DMS 273 treated with DMSO at 0.1 percent for 48 hours (cell line): ENCODE measurements at regions not wholly inside any gene's neighbourhood (a gene's known extent, or its start where the extent isn't known, plus 50 kb on each side); places are given as distances from the start of the nearest gene placed in this dataset.

Source experiments
- DNase-seq: peaks from one replicate; lab custom pipeline; 2025; lab: John Stamatoyannopoulos, UW

DNA sequence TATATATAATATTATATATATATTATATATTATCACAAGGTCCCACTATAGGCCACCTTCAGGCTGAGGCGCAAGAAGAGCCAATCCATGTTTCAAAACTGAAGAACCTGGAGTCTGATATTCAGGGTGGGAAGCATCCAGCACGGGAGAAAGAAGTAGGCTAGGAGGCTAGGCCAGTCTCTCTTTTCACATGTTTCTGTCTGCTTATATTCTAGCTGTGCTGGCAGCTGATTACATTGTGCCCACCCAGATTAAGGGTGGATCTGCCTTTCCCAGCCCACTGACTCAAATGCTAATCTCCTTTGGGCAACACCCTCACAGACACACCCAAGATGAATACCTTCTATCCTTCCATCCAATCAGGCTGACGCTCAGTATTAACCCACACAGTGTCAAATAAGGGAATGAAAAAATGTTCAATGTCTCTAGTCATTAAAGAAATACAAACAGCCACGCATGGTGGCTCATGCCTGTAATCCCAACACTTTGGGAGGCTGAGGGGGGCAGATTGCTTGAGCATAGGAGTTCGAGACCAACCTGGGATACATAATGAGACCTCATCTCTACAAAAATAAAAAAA, 135.4 kb upstream of the PCBD1 start:
- DNase-seq: no peak

DNA sequence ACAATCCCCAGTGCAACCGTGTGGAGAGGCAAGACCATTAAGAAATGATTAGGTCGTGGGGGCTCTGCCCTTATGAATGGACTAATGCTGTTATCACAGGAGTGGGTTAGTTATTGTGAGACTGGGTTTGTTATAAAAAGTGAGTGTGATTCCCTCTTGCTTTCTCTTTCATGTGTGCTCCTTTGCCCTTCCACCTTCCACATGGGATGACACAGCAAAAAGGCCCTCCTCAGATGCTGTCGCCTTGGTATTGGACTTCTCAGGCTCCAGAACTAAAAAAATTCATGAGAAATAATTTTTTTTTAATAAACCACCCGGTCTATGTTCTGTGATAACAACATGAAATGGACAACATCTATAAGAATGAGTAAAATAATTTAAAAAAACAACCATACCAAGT, 136.1 kb upstream of the PCBD1 start:
- DNase-seq: no peak

DNA sequence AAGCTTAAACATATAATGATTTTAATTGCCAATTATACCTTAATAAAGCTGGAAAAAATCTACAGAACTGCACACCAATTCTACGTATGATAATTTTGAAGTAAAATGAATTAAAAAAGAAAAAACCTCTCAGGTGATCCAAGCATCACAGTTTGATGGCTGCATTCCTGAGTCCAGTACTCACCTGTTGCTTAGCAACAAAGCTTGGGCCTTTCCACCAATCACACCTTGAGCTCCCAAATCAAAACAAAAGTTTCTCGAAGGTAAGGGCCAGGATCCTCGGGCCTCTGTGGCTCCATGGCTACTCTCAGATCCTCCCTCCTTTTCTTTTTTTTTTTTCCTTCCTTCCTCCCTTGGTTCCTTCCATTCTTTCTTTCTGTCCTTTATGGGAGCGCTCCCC, 137.2 kb upstream of the PCBD1 start:
- no peak for DNase-seq

DNA sequence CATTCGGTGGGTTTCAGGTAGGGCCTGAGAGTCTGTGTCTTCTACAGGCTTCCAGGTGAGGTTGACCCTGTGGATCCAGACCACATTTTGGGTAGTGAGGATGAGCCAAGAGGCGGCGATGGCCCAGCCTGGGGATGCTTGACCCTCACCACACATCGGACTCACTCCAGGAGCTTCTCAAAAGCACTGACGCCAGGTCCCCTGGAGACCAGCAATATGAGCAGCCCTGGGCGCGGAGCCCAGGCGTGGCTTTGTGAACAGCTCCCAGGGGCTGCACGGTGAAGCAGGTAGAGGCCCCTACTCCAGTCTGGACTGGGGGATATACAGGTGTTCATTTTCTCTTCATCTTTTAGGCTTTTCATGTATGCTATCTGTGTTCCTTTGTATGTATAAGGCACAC, 139.7 kb upstream of the PCBD1 start:
- no peak for DNase-seq

DNA sequence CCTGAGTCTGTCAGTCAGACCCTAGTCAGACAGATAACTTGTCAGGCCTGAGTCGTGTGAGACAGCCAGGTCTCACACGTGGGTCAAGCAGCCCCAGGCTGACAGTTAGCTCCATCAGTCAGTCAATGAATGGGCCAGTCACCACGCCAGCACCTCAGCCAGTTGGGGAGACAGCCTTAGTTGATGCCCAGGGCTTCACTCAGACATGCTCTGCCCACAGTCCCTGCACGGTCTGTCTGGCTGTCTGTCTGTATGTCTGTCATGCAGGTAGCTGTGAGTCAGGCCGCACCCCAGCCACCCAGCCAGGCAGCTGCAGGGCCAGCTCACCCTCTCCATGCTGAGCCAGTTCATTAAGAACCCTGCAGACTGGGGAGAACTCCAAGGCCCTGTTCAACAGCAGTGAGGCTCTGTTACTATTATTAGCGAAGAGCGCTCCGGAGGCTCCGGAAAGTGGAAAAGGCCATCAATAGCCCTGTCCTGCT, 141.1 kb upstream of the PCBD1 start:
- DNase-seq: no peak

DNA sequence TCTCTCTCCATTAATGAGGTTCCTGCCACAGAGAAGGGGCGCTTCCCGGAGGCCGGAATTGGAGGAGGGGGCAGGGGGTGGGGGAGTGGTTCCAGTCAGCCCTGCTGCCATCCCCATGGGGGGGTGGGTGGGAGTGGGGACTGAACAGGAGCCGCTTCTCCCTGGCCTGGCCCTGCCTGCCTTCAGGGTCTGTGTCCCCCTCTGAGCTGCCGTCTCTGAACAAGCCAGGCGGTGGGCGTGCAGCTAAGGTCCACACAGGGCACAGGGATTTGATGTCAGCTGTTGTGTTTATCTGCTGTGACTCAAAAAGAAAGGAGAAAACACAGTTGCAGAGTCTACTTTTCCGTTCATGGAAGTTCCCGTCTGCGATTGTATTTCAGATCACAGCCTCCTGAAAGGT, 141.5 kb upstream of the PCBD1 start:
- DNase-seq: no peak

DNA sequence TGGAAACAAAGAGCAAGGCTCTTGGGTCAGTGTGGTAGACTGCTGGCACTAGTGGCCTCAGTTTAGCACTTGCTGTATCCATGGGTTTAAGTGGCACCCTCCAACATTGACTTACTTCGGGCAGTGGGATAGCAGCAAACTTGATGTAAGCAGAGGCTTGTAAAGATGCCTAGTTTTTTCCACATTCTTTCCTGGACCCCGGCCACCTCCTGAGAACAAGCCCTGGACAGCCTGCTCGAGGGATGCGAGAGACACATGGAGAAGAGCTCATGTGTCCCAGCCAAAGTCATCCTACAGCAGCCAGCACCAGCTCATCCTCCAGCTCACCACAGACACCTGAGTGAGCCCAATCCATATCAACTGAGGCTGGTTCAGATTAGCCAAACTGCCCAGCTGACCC, 142.7 kb upstream of the PCBD1 start:
- DNase-seq: no peak

DNA sequence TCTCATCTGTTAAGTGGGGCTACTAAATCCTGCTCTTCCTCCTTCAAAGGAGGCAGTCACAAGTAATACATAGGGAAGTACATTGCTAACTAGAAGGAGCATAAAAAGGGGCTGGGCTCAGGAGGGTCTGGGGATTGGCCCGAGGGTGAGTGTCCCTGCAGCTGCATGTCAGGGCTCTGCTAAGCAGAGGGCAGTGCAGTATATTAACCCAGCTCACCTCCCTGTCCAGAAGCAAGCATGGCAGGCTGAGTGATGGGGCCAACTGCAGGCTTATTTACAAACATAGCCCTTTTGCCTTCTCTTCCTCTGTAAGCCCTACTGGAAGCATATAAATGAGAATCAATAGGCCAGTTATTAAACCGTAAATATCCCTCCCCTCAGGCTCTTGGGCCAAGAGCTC, 143.2 kb upstream of the PCBD1 start:
- DNase-seq: no peak

DNA sequence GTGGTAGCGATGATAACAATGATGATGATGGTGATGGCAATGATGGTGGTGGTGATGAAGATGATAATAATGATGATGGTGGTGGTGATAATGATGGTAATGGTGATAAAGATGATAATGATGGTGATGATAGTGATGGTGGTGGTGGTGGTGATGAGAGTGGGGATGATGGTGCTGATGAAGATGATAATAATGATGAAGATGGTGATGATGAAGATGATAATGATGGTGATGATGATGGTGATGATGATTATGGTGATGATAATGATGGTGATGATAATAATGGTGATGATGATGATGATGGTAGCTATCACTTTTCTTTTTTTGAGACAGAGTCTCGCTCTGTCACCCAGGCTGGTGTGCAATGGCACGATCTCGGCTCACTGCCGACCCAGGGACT, 144.5 kb upstream of the PCBD1 start:
- no peak for DNase-seq

DNA sequence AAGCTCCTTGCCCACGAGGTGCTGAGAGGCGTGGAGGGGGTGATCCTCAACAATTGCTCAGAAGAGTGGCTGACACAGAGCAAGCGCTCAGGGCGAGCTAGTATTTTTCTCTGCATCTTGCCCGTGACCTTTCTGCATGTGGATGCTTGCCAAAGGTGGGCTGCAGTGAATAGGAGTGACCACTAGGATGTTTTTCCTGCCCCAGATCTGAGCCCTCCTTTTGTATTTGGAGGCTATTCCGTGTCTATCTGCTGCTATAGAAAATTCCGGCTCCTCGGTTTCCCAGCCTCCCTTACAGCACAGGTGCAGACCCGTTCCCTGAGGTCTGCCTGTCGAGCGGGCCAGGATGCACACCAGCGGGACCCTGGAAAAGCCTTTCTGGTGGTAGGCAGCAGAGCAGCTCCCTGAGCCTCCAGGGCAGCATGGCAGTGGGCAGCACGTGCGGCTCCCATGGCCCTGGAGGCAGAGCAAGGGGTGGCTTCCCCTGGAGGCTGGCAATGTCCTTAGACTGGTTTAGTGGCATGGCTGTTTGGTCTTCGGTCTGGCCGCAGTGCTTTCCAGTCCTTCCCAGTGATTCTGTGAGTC, 145.1 kb upstream of the PCBD1 start:
- DNase-seq: no peak

DNA sequence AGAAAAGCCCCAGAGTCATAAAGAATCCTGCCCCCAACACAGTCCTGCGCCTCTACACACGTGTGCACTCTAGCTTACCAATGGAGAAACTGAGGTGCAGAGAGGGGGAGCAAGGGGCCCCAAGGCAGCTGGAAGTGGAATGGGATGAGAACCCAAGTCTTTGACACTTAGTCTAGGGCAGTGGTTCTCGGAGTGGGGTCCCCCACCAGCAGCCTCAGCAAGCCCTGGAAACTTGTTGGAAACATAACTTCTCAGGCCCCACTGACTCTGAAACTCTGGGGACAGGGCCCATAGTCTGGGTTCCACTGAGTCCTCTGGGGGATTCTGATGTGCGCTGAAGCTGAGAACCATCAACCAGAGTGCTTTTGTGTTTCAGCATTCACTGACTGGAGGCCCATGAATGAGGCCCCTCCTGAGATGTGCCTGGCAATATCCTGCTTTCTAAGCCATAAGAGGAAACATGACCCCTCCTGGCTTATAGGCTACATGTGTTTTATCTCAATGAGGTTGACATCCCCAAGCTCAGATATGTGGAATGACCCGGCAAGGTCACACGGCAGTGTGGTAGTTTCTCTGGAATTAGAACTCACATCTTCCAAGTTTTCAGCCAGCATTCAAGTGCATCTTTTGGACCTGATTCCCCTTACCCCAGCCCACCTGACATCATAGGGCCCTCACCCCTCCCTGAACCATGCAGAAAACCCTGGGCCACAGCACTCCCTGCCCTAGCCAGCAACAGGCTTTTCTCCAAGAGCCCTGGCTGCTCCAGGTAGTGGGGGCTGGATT, 147.3 kb upstream of the PCBD1 start:
- no peak for DNase-seq

DNA sequence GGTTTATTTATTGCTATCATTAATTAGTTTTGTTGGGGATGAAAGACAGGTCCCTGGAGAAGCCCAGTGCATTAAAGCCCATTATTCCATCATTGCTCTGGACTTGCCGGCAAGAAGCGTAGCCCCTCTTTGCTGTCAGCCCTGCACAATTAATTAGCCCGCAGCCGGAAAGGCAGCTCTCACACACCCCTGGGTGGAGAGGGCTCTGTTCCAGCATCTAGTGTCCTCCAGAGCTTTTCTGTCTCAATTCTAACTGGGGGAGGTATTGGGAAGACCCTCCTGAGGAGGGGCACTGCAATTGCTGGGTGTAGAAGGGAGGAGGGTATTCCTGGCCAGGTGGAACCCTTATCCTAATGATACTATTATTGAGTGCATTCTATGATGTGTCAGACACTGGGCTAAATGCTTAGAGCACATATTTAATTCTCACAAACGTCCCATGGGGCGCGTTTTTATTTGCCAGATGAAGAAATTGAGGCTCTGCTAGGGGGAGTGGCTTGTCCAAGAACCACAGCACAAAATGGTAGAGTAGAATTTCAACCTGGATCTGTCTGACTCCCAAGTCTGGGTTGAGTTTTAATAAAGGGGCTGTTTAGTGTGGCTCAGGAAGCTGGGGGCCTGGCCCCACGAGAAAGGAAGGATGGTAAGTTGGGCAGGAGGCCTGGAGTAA, 148.1 kb upstream of the PCBD1 start:
- no peak for DNase-seq

DNA sequence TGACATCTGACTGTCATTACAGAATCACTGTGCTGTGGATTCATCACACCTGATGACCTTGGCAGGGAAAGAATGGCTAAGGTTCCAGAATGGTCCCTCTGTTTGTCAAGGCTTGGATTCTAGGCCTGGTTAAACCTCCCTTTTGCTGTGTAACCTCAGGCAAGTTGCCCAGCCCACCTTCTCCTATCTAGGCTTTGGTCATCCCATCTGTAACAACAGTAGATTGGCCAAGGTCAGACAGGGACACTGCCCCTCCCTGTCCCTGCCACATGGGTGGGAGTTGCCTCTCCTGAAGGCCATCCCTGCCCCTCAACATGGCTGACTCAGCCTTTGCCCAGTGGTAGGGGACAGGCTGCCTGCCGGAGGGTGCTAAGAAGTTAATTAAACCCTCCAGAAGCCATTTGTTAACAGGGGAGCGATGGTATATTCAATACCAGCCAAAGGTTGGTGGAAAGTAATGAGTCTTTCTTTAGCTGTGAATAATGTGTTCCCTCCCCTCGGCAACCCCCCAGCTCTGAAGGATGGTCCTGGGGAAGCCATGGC, 149.8 kb upstream of the PCBD1 start:
- no peak for DNase-seq

DNA sequence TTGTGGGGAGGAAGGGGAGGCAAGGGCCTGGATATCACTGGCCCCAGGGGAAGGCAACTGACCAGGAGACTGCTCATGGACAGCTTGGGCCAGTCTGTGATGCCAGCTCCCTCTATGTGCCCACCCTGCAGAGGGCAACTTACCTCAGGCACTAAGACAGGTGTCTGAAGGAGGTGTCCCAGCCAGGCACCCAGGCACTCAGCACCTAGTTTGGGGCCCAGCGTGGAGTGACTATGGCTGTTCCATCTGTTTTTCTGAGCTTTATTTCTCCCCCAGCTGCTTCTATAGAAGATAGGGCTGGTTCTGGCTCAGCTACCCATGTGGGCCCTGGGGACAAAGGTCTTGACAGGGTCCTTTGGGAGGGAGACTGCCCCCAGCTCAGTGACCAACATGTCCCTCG, 150.6 kb upstream of the PCBD1 start:
- DNase-seq: no peak

DNA sequence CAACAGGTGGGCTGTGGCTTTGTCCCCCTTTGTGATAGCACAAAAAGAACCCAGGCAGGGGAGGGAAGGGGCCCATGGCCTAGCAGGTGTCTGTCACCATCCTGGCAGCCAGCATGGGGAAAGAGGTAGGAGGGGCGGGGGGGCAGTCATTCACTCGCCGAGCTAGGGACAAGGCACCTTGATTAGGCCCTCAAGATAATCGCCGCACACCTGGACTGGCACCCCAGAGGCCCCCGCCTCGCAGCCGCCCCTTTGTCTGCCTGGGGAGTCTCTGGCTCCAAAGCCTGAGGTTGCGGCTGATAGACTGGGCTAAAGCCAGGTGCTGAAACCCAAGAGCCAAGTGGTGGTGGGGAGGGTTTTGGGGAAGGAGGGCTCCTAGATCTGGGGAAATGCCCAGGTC, 151.2 kb upstream of the PCBD1 start:
- DNase-seq: no peak

DNA sequence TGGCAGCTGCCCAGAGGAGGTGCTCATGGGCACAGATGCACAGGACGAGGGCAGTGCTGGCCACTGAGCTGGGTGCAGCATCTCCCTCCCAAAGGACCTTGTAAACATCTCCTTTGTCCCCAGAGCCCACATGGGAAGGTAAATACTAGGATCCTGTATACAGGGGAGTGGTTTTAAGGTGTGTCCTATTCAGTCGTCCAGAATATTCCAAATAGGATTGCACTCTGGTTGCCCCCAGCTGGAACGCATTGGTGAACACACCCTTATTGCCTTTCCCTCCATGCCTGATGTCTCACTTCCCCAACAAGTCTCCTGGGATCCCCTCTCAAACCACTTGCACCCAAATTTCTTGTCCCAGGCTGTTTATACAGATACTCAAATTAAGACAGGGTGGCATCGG, 152.0 kb upstream of the PCBD1 start:
- DNase-seq: no peak

DNA sequence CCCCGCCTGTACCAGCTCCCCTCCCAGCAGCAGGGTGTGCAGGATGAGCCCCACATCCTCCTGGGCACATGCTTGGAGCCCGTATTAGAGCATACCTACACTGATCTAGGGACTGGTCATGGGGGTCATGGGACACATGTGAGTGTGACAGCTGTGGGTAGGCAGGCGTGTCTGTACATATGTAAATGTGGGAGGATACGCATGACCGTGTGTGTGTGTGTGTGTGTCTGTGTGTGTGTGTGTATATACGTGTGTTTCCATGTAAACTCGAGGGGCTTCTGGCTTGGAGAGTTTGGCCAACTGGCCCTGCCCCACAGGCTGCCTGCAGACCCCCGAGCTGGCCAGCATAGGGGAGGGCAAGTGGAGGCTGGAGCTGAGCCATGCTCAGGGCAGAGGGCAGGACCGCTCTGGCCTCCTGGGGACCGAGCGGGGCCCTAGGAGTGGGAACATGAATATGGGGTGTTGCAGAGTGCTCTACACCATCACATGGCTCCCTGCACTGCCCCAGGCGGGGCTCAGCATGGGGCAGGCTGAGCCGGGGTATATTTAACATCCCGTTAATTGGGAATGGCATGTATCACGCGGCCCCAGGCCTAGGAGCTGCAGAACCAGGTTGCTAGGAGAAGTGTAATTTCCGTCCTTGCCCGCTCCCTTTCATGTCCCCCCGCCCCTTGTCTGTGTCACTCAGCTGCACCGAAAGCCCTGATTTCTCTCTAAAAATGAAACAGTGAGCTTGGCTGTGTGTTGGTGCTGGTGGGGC, 152.7 kb upstream of the PCBD1 start:
- DNase-seq: no peak

DNA sequence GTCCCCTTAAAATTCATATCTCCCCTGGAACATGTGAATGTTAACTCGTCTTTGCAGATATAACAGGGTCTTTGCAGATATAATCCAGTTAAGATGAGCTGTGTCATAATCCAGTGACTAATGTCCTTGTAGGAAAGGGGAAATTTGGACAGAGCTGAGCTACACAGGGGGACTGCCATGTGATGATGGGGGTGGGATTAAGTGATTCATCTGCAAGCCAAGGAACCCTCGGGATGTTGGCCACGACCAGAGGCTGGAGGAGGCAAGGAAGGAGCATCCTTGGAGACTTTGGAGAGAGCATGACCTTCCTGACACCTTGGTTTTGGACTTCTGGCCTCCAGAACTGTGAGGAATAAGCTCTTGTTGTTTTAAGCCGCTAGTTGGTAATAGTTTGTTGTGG, 153.9 kb upstream of the PCBD1 start:
- DNase-seq: no peak

DNA sequence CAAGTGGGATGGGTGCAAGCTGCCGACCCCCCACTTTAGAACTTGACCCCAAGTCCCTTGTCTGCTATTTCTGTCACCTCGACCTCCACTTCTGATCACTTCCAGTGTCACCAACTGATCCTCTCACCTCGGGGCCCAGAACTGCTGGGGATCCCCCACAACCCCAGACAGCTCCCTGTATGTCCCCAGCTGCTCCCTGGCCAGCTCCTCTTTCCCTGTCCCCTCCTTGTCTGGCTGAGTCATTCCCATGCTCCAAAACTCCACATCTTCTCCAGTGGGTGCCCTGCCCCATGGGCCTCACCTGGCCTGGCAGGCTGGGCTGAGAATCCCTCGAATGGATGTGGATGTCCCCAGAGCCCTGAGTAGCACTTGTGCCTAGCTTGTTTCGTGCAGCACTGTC, 154.3 kb upstream of the PCBD1 start:
- DNase-seq: no peak

DNA sequence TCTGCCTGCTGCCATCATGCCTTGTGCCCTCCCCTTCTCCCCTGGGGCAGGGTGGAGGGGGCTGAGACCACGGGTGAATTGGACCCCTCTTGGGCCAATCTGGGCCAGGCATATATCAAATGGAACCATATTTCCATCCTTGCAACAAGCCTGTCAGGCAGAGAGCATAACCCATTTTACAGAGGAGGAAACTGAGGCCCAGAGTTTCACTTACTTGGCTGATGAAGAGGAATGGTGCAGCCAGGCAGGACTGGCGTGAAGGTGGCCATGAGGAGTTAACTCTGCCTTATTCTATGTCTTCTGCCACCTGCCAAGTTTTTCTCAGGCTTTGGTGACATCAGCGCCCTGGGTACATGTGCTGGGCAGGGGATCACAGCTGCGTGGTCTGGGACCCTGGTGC, 155.5 kb upstream of the PCBD1 start:
- no peak for DNase-seq

DNA sequence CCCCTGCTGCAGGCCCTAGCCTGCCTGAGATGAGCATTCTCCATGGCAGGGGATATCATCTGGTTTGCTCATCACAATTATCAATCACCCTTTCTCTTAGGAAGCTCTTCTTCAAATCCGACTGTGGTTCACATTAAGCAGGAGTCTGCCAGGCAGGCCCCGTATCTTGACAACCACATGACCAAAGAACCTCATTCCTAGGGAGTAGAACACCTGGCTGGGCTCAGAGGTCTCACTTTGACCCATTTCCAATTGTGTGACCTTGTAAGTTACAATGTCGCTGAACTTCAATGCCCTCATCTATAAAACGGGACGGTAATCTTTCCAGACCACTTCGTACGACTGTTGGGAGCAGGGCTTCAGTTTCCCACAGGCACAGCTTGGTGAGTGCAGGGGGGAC, 156.4 kb upstream of the PCBD1 start:
- no peak for DNase-seq

DNA sequence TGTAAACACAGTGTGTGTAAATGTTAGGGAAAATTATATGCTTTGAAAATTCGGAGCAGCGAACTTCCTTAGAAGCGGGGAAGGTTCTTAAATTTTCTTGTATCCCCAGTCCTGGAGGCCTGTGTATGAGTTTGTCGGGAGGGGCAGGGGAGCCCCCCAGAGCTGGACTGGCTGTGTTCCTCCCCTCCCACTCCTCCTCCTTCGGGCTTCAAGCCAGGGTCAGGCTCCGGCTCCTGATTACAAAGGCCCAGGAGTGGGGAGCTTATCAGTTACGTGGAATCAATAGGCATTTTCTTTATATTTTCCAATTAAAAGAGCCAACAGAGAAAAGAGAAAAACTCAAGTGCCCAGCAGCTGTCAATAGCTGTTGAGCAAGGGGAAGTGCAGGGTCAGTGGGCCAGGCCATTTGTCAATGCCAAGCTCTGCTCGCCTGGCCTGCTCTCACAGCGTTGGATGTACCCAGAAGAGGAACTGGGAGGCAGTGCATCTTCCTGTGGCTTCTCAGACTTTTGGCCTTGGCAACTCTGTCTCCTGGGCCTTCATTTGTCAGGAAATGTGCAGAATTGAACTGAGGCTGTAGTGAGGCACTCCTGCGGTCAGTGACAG, 156.9 kb upstream of the PCBD1 start:
- DNase-seq: no peak
